SK-N-SH treated with all-trans-retinoic acid at 6 μM for 48 hours (cell line): ENCODE measurements at regions not wholly inside any gene's neighbourhood (a gene's known extent, or its start where the extent isn't known, plus 50 kb on each side); places are given as distances from the start of the nearest gene placed in this dataset.

Experiments
- ATAC-seq: fragments of 200-7000 bp; cut with Tn5 transposase; 3 replicates; pipeline ENCODE4 v1.9.1; 2020; ENCODE audit warnings: mild to moderate bottlenecking, moderate library complexity
- BACH2 ChIP-seq: fragments of 250-450 bp; sonication (Bioruptor Pico); IDR thresholded peaks from 2 replicates; pipeline ENCODE4 v1.9.0; 2021; ENCODE audit warnings: mild to moderate bottlenecking, borderline replicate concordance
- CREB5 ChIP-seq: fragments of 250-450 bp; sonication (Bioruptor Pico); IDR thresholded peaks from 2 replicates; pipeline ENCODE4 v1.5.1; 2020; ENCODE audit warnings: low read depth, mild to moderate bottlenecking, moderate library complexity
- CSDC2 ChIP-seq: fragments of 250-450 bp; sonication (Bioruptor Pico); IDR thresholded peaks from 2 replicates; pipeline ENCODE4 v1.5.0; 2020; ENCODE audit warnings: mild to moderate bottlenecking, moderate library complexity
- CSRNP3 ChIP-seq: fragments of 250-450 bp; sonication (Bioruptor Pico); IDR thresholded peaks from 2 replicates; pipeline ENCODE4 v1.5.1; 2021; ENCODE audit warnings: mild to moderate bottlenecking, moderate library complexity
- ESRRG ChIP-seq: fragments of 250-450 bp; sonication (Bioruptor Pico); IDR thresholded peaks from 2 replicates; pipeline ENCODE4 v1.6.1; 2021; ENCODE audit warnings: mild to moderate bottlenecking
- GLIS3 ChIP-seq: fragments of 250-450 bp; sonication (Bioruptor Pico); IDR thresholded peaks from 2 replicates; pipeline ENCODE4 v1.5.0; 2020; ENCODE audit warnings: mild to moderate bottlenecking, moderate library complexity
- ISL1 ChIP-seq: fragments of 250-450 bp; sonication (Bioruptor Pico); IDR thresholded peaks from 2 replicates; pipeline ENCODE4 v2.1.2; 2022; ENCODE audit warnings: mild to moderate bottlenecking, moderate library complexity
- OSR1 ChIP-seq: fragments of 250-450 bp; sonication (Bioruptor Pico); IDR thresholded peaks from 2 replicates; pipeline ENCODE4 v1.8.0; 2022; ENCODE audit warnings: moderate library complexity, mild to moderate bottlenecking, inconsistent platforms
- PATZ1 ChIP-seq: fragments of 250-450 bp; sonication (Bioruptor Pico); IDR thresholded peaks from 2 replicates; pipeline ENCODE4 v1.8.0; 2020; ENCODE audit warnings: mild to moderate bottlenecking, moderate library complexity, borderline replicate concordance
- POU6F1 ChIP-seq: fragments of 250-450 bp; sonication (Bioruptor Pico); IDR thresholded peaks from 2 replicates; pipeline ENCODE4 v1.8.0; 2021; ENCODE audit warnings: low read depth, mild to moderate bottlenecking, moderate library complexity, borderline replicate concordance
- PPARA ChIP-seq: fragments of 250-450 bp; sonication (Bioruptor Pico); IDR thresholded peaks from 2 replicates; pipeline ENCODE4 v1.5.0; 2020; ENCODE audit warnings: mild to moderate bottlenecking, borderline replicate concordance
- RARB ChIP-seq: fragments of 250-450 bp; sonication (Bioruptor Pico); IDR thresholded peaks from 2 replicates; pipeline ENCODE4 v1.8.0; 2021; ENCODE audit warnings: mild to moderate bottlenecking, moderate library complexity
- SNAI2 ChIP-seq: fragments of 250-450 bp; sonication (Bioruptor Pico); IDR thresholded peaks from 2 replicates; pipeline ENCODE4 v1.5.0; 2020; ENCODE audit warnings: mild to moderate bottlenecking, moderate library complexity
- TCF4 ChIP-seq: fragments of 250-450 bp; sonication (Bioruptor Pico); IDR thresholded peaks from 2 replicates; pipeline ENCODE4 v1.8.0; 2021; ENCODE audit warnings: mild to moderate bottlenecking, moderate library complexity, borderline replicate concordance
- TOX ChIP-seq: fragments of 250-450 bp; sonication (Bioruptor Pico); IDR thresholded peaks from 2 replicates; pipeline ENCODE4 v1.8.0; 2021; ENCODE audit warnings: mild to moderate bottlenecking, moderate library complexity, borderline replicate concordance
- TSHZ2 ChIP-seq: fragments of 250-450 bp; sonication (Bioruptor Pico); IDR thresholded peaks from 2 replicates; pipeline ENCODE4 v1.5.0; 2020; ENCODE audit warnings: mild to moderate bottlenecking, moderate library complexity
- ZC3H10 ChIP-seq: fragments of 250-450 bp; sonication (Bioruptor Pico); IDR thresholded peaks from 2 replicates; pipeline ENCODE4 v1.5.1; 2021; ENCODE audit warnings: mild to moderate bottlenecking, moderate library complexity
- ZFP3 ChIP-seq: fragments of 250-450 bp; sonication (Bioruptor Pico); IDR thresholded peaks from 2 replicates; pipeline ENCODE4 v1.5.0; 2020; ENCODE audit warnings: mild to moderate bottlenecking, moderate library complexity
- ZFP30 ChIP-seq: fragments of 450-650 bp; formaldehyde crosslinking; IDR thresholded peaks from 2 replicates; pipeline ENCODE4 v1.5.0; 2022; ENCODE audit warnings: mild to moderate bottlenecking, moderate library complexity
- ZNF565 ChIP-seq: fragments of 450-650 bp; formaldehyde crosslinking; conservative IDR thresholded peaks from 2 replicates; pipeline ENCODE4 v1.5.0; 2020; ENCODE audit warnings: low read depth, mild to moderate bottlenecking, moderate library complexity
- ZNF70 ChIP-seq: fragments of 450-650 bp; formaldehyde crosslinking; IDR thresholded peaks from 2 replicates; pipeline ENCODE4 v1.5.0; 2020; ENCODE audit warnings: mild to moderate bottlenecking, moderate library complexity

- ATAC-seq: no peak
- TF ChIP-seq OSR1 (CRISPR knock-in tag) (no peak), ZFP3 (CRISPR knock-in tag) (no peak), ISL1 (CRISPR knock-in tag) (no peak), ZC3H10 (CRISPR knock-in tag) (no peak), TOX (CRISPR knock-in tag) (no peak), ZFP30 (CRISPR knock-in tag) (no peak), PPARA (CRISPR knock-in tag) (no peak), GLIS3 (CRISPR knock-in tag) (no peak), CSDC2 (CRISPR knock-in tag) (no peak), TSHZ2 (no peak), ESRRG (CRISPR knock-in tag) (no peak), ZNF70 (CRISPR knock-in tag) (no peak), PATZ1 (CRISPR knock-in tag) (no peak), ZNF565 (CRISPR knock-in tag) (no peak)
Observed at GRCh38 chr14:84926656-84927055, 603.3 kb upstream of the FLRT2 start.

- ATAC-seq: no peak
Observed at GRCh38 chr14:84927096-84927827, 602.7 kb upstream of the FLRT2 start.

More at GRCh38 chr14:84927096-84927827, 602.7 kb upstream of the FLRT2 start:
- TF ChIP-seq TSHZ2 (no peak), CSDC2 (CRISPR knock-in tag) (no peak), SNAI2 (CRISPR knock-in tag) (no peak), ZFP30 (CRISPR knock-in tag) (no peak), RARB (CRISPR knock-in tag) (no peak), POU6F1 (CRISPR knock-in tag) (no peak), ESRRG (CRISPR knock-in tag) (no peak), TOX (CRISPR knock-in tag) (no peak), TCF4 (CRISPR knock-in tag) (no peak), BACH2 (CRISPR knock-in tag) (no peak), OSR1 (CRISPR knock-in tag) (no peak), CSRNP3 (no peak), CREB5 (no peak), PPARA (CRISPR knock-in tag) (no peak)
